H1 (cell line): ENCODE measurements at regions not wholly inside any gene's neighbourhood (a gene's known extent, or its start where the extent isn't known, plus 50 kb on each side); places are given as distances from the start of the nearest gene placed in this dataset.

ENCODE experiments used
- CEBPB ChIP-seq: IDR thresholded peaks from 2 replicates; pipeline ENCODE4 v1.6.1; 2012; ENCODE audit warnings: low read depth, low read length
- CHD2 ChIP-seq: IDR thresholded peaks from 2 replicates; pipeline ENCODE4 v1.6.1; 2012; ENCODE audit warnings: low read length, improper control_type of control experiment
- PHF8 ChIP-seq: fragments of 200-600 bp; sonication (generic); conservative IDR thresholded peaks from 2 replicates; pipeline ENCODE4 v1.7.1; 2012; ENCODE audit warnings: low read depth, mild to moderate bottlenecking, inconsistent platforms, low read length, moderate library complexity
- RFX5 ChIP-seq: IDR thresholded peaks from 2 replicates; pipeline ENCODE4 v1.6.1; 2011; ENCODE audit warnings: low read depth, low read length, improper control_type of control experiment, borderline replicate concordance
- RNF2 ChIP-seq: fragments of 200-900, 300-1000 bp; sonication (generic); IDR thresholded peaks from 2 replicates; pipeline ENCODE4 v1.7.1; 2016; ENCODE audit warnings: borderline replicate concordance, low read depth, mild to moderate bottlenecking, antibody characterized with exemption, low read length; ENCODE audit not compliant: poor library complexity, severe bottlenecking; ENCODE audit errors: missing control alignments
- ZNF274 ChIP-seq: IDR thresholded peaks from 2 replicates; pipeline ENCODE4 v1.7.0; 2012; ENCODE audit warnings: low read length, borderline replicate concordance; ENCODE audit errors: extremely low read depth

DNA sequence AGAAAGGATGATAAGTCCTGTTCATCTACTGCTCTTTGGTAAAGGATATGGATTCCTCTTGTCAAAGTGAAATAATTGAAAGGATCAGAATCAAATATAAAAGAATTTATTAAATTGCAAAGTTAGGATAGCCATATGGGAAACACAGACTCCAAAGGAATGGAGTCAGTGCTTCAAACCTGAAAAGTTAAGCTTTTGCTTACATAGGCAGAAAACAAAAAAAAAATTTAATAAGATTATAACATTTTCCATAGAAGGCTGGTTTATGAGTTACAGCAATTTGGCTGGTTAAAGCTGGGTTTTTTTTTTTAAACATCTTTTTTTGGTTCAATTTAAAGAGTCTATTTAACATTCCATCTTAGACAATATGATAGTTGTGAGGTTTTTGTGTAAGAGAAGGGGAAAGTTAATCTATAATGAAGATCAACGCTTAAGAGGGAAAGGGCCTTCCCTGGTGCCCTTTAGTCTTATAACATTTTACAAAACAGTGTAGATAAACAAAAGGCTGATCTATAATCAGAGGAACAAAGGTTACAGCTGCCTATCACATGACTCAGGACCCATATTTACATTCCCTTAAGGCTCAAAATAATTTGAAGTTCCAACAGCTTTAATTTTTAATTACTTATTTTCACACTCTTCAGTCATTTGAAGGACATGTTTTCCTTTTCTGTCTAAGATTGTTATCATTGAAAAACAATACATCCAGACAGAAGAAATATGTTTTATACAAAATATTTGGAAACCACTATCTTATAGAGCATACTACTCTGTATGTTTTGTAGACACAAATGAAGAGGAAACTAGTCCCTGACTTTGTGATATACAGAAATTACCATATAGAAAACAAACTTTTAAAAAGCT, 234.3 kb upstream of the MBL2 start (continued):
- TF ChIP-seq PHF8 = no peak
- TF ChIP-seq ZNF274 = no peak
- no peak for TF ChIP-seq CEBPB
- no peak for TF ChIP-seq CHD2
- TF ChIP-seq RNF2 = no peak
- TF ChIP-seq RFX5 = no peak
